ENCODE measurements at regions not wholly inside any gene's neighbourhood (a gene's known extent, or its start where the extent isn't known, plus 50 kb on each side); places are given as distances from the start of the nearest gene placed in this dataset.

DNA sequence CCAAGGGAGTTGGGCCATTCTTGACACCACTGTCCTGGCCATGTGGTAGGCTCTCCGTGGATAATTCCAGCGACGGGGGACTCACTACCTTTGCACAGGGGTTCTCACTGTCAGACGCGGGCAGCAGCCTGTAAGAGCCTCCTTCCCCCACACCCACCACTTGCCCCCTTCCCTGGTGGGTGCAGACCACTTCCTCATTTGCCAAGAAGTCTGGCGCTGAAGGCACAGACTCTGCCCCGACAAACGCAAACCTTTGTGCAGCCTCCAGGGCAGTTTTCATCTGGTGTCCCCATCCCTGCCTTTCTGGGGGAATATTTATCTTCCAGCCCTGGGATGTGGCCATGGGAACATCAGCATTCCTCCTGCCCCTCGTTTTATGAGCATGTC, 422.5 kb downstream of the SHANK2 start:
- Mint-ChIP-seq H3K36me3 (no peaks in the 10 kb centered on the region), H3K4me3 (no peak overlapping the region), H3K27me3 (peaks cover 4 to 43% (median 26%) of the 10 kb centered on the region in 5 donors), H3K4me1 (peaks cover 0 to 1% (median 0%) of the 10 kb centered on the region in 4 donors), H3K9me3 (peaks cover 0 to 2% (median 0%) of the 10 kb centered on the region in 9 donors), H3K27ac (peak overlapping the region in 1 of 10 donors; percentile 9)
- no peak for ATAC-seq
- no peak for DNase-seq
- POLR2A ChIA-PET = no interaction called here

DNA sequence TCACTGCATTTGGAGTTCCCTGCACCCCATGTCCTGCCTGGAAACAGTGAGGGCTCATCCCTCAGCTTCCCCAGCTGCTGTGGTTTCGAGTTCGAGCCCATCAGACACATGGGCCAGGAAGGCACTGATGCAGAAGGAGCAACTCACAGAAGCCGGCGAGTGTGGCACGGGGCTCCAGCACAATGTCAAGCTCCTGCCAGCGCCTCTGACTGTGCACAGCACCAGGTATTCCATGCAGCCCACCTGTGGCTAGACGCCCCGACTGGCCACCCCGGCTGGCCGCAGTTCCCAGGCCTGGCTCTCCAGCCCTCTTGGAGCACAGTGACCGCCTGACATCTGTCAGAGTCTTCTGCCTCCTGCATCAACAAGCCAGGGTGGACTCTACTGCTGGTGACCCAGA, 419.4 kb downstream of the SHANK2 start:
- POLR2A ChIA-PET = no interaction called here
- ATAC-seq (no peak), DNase-seq (no peak)
- H3K9me3 Mint-ChIP-seq = peaks cover 0 to 3% (median 0%) of the 10 kb centered on the region in 9 donors
- H3K27ac Mint-ChIP-seq = no peak overlapping the region
- no peaks in the 10 kb centered on the region for H3K4me1 Mint-ChIP-seq
- H3K4me3 Mint-ChIP-seq = no peak overlapping the region
- H3K27me3 Mint-ChIP-seq = peaks cover 2 to 14% (median 10%) of the 10 kb centered on the region in 5 donors
- no peaks in the 10 kb centered on the region for H3K36me3 Mint-ChIP-seq

DNA sequence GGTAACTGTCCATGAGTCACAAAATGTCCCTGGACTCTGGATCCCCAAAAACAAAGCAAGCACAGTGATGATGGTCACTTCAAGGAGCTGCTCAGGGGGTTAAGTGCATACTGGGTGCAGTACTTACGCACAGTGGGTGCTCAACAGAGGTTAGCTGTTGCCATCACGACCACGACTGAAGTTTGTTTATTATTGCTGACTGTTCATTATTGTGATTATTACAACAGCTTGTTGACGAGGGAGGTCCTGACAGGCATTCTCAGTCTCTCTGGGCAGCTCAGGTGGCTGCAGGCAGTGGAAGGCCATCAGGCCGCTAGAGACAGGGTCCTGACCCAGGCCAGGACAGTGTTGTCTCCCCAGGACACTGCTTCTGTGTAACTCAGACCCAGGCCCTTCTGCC, 418.8 kb downstream of the SHANK2 start:
- ATAC-seq (no peak), DNase-seq (no peak)
- Mint-ChIP-seq H3K4me1 (no peaks in the 10 kb centered on the region), H3K4me3 (no peak overlapping the region), H3K9me3 (peaks cover 0 to 8% (median 4%) of the 10 kb centered on the region in 9 donors), H3K27ac (no peak overlapping the region), H3K36me3 (no peaks in the 10 kb centered on the region), H3K27me3 (peaks cover 2 to 9% (median 6%) of the 10 kb centered on the region in 5 donors)
- POLR2A ChIA-PET = no interaction called here

DNA sequence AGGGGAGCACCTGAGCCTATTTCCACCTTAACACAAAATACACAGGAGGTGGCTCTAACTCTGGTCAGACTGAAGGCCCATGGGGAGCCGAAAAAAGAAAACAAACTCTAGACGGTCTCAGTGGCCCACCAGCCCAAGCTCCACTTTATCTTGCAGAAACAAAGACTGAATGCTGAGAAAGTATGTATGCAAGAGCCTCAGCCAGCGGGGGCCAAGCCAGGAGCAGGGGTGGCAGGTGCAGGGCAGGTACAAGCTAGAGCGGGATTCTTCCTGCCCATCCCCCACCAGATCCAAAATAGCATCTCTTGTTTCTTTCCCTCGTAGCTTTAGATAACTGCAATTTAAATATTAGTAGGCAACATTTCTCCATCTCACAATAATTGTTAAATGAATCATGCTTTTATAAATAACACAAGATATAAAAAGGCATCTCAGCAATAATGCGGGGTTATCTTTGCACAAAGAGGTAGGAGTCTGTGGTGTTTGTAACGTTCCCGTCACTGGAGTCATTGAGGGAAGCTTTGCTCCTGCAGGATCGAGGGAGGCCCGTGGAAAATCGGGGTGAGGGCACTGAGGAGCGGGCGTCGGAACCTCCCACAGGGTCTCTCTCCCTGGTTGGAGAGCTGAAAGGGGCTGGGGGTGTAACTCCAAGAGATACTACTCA, 418.0 kb downstream of the SHANK2 start:
- Mint-ChIP-seq H3K4me1 (no peaks in the 10 kb centered on the region), H3K9me3 (peaks cover 0 to 10% (median 4%) of the 10 kb centered on the region in 9 donors), H3K27me3 (peaks cover 0 to 8% (median 5%) of the 10 kb centered on the region in 5 donors), H3K36me3 (no peaks in the 10 kb centered on the region), H3K4me3 (no peak overlapping the region), H3K27ac (no peak overlapping the region)
- DNase-seq (no peak), ATAC-seq (no peak)
- POLR2A ChIA-PET = no interaction called here

DNA sequence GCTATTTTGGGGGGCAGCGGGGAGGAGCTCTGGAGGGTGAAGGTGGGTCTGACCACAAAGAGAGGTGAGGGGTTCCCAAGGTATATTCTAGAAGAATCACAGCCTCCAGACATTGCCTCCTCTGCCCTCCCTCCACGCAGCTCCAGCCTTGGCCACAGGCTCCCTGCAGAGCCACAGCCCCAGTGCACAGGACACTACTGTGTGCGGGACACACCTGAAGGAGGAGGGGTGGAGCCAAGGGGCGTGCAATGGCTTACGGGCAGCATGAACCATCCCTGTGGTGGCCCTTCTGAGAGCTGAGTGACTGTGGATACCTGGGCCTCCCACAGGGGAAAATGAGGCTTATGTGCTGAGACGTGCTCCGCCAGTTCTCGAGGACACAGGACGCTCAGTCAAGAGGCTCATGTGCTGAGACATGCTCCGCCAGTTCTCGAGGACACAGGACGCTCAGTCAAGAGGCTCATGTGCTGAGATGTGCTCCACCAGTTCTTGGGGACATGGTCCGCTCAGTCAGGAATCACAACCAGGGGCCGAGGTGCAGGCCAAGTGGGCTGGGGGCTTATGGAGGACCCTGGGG, 417.3 kb downstream of the SHANK2 start:
- H3K36me3 Mint-ChIP-seq = no peaks in the 10 kb centered on the region
- H3K9me3 Mint-ChIP-seq = peaks cover 0 to 10% (median 4%) of the 10 kb centered on the region in 9 donors
- peaks cover 0 to 8% (median 5%) of the 10 kb centered on the region in 5 donors for H3K27me3 Mint-ChIP-seq
- ATAC-seq (no peak), DNase-seq (no peak)
- H3K4me1 Mint-ChIP-seq = no peaks in the 10 kb centered on the region
- no peak overlapping the region for H3K27ac Mint-ChIP-seq
- H3K4me3 Mint-ChIP-seq = no peak overlapping the region
- POLR2A ChIA-PET = no interaction called here

DNA sequence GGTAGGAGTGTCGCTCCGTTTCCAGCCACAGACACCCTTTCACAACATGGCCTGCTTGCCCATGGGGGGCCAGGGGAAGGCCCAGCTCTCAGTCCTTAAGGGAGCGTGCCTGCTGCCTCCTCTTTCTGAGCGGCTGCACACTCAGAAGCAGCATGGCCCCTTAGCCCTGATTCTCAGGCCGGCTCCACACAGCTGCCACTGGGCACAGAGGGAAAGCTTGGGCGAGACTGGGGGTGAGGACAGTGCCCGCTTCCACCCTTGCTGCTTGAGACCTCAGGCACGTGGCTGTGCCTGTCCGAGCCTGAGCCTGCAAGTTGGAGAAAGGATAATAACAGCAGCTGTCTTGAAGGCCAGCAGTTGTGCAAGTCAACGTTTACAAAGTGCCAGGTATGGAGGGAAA, 416.3 kb downstream of the SHANK2 start:
- H3K27ac Mint-ChIP-seq = no peak overlapping the region
- POLR2A ChIA-PET = no interaction called here
- no peaks in the 10 kb centered on the region for H3K36me3 Mint-ChIP-seq
- ATAC-seq (no peak), DNase-seq (no peak)
- no peaks in the 10 kb centered on the region for H3K4me1 Mint-ChIP-seq
- peaks cover under 1 to 8% (median 5%) of the 10 kb centered on the region in 5 donors for H3K27me3 Mint-ChIP-seq
- H3K4me3 Mint-ChIP-seq = no peak overlapping the region
- peaks cover 0 to 10% (median 4%) of the 10 kb centered on the region in 9 donors for H3K9me3 Mint-ChIP-seq

DNA sequence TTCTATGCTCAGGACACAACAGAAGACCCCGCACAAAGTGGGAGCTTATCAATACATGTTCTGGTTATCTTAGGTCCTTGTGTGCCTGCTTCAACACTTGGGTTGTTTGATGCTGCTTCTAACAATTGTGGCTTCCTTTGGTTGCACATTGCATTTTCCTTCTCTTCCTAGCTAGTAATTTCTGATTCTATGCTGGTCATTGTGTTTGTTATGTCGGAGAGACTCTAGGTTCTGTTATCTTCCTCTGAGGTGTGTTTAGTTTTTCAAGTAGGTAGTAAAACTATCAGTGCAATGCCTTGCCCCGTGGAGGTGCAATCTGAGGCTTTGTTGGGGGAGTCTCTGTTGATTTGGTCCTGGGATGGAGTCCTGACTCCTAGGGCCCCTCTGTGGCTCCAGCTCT, 414.2 kb downstream of the SHANK2 start:
- POLR2A ChIA-PET = no interaction called here
- no peaks in the 10 kb centered on the region for H3K4me1 Mint-ChIP-seq
- ATAC-seq = no peak
- H3K27ac Mint-ChIP-seq = no peak overlapping the region
- peaks cover 0 to 10% (median 4%) of the 10 kb centered on the region in 9 donors for H3K9me3 Mint-ChIP-seq
- no peak overlapping the region for H3K4me3 Mint-ChIP-seq
- H3K27me3 Mint-ChIP-seq = peaks cover under 1 to 10% (median 7%) of the 10 kb centered on the region in 5 donors
- no peak for DNase-seq
- H3K36me3 Mint-ChIP-seq = no peaks in the 10 kb centered on the region

DNA sequence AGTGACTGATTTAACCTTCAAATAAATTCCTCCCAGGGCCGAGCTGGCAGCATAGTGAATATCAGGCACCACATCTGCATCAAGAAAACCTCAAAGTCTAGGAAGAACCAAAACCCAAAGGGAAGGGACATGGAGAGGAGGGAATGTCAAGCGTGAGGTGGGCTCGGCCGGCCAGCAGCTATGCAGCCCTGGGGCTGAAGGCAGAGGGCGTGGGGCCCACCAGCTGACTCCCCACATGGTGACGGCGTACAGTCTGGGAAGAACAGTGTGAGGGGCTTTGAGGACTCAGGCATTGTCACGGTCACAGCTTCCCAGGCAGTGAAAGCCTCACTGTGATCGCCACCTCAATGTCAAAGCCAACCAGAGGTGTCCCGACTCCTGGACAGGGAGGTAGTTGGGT, 412.5 kb downstream of the SHANK2 start:
- no peaks in the 10 kb centered on the region for H3K4me1 Mint-ChIP-seq
- POLR2A ChIA-PET = no interaction called here
- DNase-seq = no peak
- H3K4me3 Mint-ChIP-seq = no peak overlapping the region
- peaks cover 2 to 17% (median 9%) of the 10 kb centered on the region in 5 donors for H3K27me3 Mint-ChIP-seq
- no peak for ATAC-seq
- peaks cover 0 to 10% (median 4%) of the 10 kb centered on the region in 9 donors for H3K9me3 Mint-ChIP-seq
- no peak overlapping the region for H3K27ac Mint-ChIP-seq
- H3K36me3 Mint-ChIP-seq = no peaks in the 10 kb centered on the region

DNA sequence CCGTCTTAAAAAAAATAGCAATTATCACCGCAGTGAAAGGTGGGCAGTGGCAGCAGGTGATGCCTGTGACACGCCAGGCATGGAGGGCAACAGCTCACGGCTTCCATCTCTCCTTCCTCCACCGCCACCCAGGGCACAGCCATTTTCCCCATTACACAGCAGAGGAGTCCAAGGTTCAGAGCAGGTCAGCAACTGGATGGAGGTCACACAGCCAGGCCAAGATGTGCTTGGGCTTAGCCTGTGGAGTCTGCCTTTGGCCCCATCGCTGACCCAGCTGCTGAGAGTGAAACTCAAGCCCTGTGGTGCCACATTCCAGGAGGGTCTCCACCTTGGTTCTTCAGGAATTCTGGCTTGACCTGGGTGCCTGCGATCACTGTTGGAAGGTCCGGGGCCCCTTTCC, 411.1 kb downstream of the SHANK2 start:
- H3K27ac Mint-ChIP-seq = no peak overlapping the region
- no peak for DNase-seq
- no peak overlapping the region for H3K4me3 Mint-ChIP-seq
- ATAC-seq = no peak
- H3K36me3 Mint-ChIP-seq = no peaks in the 10 kb centered on the region
- peaks cover 4 to 17% (median 13%) of the 10 kb centered on the region in 5 donors for H3K27me3 Mint-ChIP-seq
- peaks cover 0 to 10% (median 4%) of the 10 kb centered on the region in 9 donors for H3K9me3 Mint-ChIP-seq
- no peaks in the 10 kb centered on the region for H3K4me1 Mint-ChIP-seq
- POLR2A ChIA-PET = no interaction called here

DNA sequence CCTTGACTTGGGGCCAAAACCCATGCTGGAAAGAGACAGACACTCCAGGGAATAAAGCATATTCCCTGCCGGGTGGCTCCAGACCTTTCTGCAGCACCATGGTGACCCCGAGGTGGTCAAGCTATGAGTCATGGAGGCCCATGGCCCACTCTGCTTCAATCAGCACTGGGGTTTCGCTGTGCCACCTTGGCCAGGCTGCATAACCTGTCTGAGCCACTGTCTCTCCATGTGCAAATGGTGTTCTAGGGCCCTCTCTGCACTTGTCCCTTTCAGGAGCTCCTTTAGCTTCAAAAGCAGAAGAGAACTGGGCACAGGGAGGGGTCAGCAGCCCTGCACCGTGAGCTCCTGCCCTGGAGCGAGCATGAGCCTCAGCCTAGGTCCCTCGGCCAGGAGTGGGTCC, 410.1 kb downstream of the SHANK2 start:
- Mint-ChIP-seq H3K4me1 (no peaks in the 10 kb centered on the region), H3K27me3 (peaks cover 4 to 17% (median 13%) of the 10 kb centered on the region in 5 donors), H3K36me3 (no peaks in the 10 kb centered on the region), H3K9me3 (peaks cover 0 to 10% (median 4%) of the 10 kb centered on the region in 9 donors), H3K4me3 (no peak overlapping the region), H3K27ac (no peak overlapping the region)
- DNase-seq (no peak), ATAC-seq (no peak)
- POLR2A ChIA-PET = no interaction called here

DNA sequence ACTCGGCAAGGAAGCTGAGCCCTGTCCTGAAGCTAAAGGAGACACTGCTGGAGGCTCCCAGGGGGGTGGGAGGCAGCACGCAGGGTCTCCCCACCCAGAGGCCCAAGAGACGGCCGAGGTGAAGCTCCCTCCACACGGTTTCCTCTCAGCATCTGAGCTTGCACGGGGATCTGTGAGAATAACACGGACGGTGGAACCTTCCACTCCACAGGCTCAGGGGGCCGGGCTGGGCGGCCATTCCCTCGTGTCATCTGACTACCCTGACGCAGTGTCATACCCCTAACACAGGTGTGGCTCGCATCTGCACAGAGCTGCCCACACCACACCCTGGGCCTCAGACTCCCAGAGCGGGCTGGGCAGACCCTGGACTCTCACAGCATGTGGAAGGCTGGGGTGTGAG, 409.7 kb downstream of the SHANK2 start:
- no peaks in the 10 kb centered on the region for H3K4me1 Mint-ChIP-seq
- no peak for ATAC-seq
- DNase-seq = no peak
- peaks cover 4 to 17% (median 13%) of the 10 kb centered on the region in 5 donors for H3K27me3 Mint-ChIP-seq
- no peak overlapping the region for H3K4me3 Mint-ChIP-seq
- POLR2A ChIA-PET = no interaction called here
- no peak overlapping the region for H3K27ac Mint-ChIP-seq
- no peaks in the 10 kb centered on the region for H3K36me3 Mint-ChIP-seq
- H3K9me3 Mint-ChIP-seq = peaks cover 0 to 10% (median 4%) of the 10 kb centered on the region in 9 donors

DNA sequence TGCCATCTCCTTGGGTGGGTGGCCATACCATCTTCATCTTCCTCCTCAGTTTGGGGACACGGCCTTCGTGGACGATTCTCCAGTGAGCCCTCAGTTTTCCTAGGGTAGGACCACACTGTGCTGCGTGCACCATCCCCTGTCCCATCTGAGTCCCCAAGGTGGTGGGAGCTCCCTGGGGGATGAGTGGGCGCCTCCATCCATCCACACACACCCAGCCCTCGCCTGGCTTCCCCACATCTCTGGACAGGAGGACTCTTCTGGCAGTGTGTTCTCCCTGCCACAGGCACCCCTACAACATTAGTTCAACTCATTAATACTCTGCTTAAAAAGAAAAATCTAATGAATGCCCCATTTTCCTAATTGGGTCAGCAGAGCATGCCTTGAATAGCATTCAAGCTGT, 408.5 kb downstream of the SHANK2 start:
- Mint-ChIP-seq H3K4me3 (no peak overlapping the region), H3K4me1 (no peaks in the 10 kb centered on the region), H3K36me3 (no peaks in the 10 kb centered on the region), H3K27me3 (peaks cover 4 to 17% (median 13%) of the 10 kb centered on the region in 5 donors), H3K9me3 (peaks cover 0 to 5% (median 0%) of the 10 kb centered on the region in 9 donors), H3K27ac (no peak overlapping the region)
- no peak for ATAC-seq
- no peak for DNase-seq
- POLR2A ChIA-PET = no interaction called here

DNA sequence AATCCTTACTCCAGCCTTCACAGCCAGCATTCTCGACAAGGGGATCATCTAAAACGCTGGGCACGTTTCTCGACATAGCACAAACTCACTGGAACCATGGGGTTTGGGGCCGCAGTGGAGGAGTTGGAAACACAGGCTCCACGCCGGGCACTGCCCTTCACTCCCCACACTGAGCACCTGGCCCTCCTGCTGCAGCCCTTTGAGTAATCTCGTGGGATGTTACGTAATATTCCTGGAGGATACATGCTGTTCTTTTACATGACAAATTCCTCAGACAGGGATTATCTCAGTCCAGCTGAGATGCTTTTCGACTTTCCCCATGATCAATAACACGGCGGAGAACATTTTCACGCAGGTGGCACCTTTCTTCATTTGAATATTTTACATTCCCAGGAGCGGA, 408.0 kb downstream of the SHANK2 start:
- POLR2A ChIA-PET = no interaction called here
- no peaks in the 10 kb centered on the region for H3K4me1 Mint-ChIP-seq
- no peak overlapping the region for H3K4me3 Mint-ChIP-seq

More for the DNA sequence above, 408.0 kb downstream of the SHANK2 start:
- no peak for DNase-seq
- H3K27ac Mint-ChIP-seq = no peak overlapping the region
- peaks cover 4 to 20% (median 13%) of the 10 kb centered on the region in 5 donors for H3K27me3 Mint-ChIP-seq
- H3K36me3 Mint-ChIP-seq = no peaks in the 10 kb centered on the region
- peaks cover 0 to 6% (median 0%) of the 10 kb centered on the region in 9 donors for H3K9me3 Mint-ChIP-seq
- ATAC-seq = no peak

Data from naive thymus-derived CD8-positive, alpha-beta T cell (primary cell).